ENCODE measurements at regions not wholly inside any gene's neighbourhood (a gene's known extent, or its start where the extent isn't known, plus 50 kb on each side); places are given as distances from the start of the nearest gene placed in this dataset.

DNA sequence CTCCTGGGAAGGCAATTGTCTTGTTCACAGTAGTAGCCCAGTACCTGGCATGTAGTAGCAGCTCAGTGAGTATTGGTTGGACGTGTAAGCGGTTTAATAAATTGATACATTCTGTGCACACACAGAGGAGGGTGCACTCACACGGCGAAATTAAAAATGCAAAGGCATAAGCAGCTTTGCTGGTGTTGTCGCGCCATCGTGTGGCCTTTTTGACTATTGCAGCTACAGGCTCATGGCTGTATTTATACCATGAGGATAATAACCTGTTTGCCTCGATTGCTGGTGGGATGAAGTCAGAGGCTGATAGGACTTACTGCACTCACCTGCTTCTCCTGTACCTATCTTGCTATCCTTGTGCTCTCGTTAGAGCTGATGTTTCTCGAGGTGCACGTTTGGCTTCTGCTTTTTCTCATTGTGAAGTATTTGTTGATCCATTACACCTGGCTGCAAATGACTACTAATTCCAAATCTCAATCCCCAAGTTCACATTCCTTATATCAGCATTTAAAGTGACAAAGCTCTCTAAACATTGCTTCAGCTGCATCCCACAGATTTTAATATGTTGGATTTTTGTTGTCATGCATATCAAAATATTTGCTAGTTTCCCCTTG, 61.5 kb downstream of the TBXT start:
- peak; percentile 14 for DNase-seq (ENCODE audit: low read depth)
- no peak overlapping the region for H3K4me3 ChIP-seq (ENCODE audit: low read depth, low read length)

DNA sequence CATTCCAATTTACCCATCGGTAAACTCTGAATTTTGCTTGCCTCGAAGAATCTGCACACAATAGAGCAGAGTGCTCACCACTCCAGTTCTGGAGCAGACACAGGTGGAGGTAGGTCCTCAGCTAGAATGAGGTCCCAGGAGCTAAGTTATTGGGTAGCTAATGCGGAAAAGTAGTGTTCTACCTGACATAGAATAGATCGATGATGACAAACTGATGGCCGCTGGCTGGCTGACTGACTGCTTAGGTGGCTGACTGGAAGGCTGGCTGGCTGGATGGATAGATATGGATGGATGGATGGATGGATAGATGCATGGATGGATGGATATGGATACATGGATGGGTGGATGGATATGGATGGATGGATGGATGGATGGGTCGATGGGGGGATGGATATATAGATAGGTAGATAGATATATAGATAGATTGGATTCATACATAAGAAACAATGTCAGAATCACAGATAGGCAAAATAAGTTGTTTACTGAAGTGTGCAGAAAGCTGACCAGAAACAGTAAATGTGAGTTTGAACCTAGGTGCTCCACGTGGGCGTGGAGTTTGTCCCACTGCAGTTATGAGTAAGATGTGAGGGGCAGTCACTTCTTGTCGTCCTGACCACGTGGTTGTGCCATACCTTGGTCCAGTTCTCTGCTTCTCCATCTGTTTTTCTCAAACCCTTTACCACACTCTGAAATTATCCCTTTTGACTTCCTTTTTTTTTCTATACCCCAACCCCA, 62.1 kb downstream of the TBXT start:
- H3K4me3 ChIP-seq (ENCODE audit: low read depth, low read length), result no peak overlapping the region
- DNase-seq (ENCODE audit: low read depth), result no peak

DNA sequence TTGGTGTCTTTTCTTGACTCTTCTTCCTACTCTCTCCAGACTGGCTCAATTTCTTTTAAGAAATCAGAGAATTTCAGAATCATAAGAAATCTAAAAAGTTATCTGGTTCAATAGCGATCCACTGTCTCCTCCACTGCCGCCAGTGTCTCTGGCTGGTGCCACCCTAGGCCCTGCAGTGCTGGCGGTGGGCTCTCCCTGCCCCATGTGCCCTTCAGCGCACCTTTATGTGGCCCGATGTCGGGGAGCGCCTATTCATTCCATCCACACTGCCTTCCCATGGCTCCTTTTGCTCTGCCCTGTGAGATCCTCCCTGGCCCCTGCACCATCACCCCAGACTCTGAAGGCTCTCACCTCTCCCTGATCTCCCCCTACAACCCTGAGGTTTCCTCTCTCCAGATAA, 62.8 kb downstream of the TBXT start:
- H3K4me3 ChIP-seq (ENCODE audit: low read depth, low read length), result no peak overlapping the region
- DNase-seq (ENCODE audit: low read depth), result no peak

DNA sequence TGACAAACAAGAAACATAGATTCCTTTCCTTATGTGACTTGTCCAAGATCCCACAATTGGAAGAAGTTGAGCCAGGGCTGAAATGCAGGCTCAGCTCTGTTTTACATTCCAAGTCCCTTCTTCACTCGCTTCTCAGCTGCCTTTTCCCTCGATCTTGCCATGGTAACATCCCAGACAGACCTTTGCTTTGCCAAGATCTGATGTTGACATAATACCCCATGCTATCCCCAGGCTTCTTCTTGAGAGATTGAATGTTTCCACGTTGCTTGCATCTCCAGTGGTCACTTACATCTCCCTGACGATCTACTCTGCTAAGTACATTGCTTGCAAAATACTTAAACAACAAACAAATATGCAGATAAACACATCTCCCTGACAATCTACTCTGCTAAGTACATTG, 63.5 kb downstream of the TBXT start:
- no peak for DNase-seq (ENCODE audit: low read depth)
- H3K4me3 ChIP-seq (ENCODE audit: low read depth, low read length), result no peak overlapping the region

DNA sequence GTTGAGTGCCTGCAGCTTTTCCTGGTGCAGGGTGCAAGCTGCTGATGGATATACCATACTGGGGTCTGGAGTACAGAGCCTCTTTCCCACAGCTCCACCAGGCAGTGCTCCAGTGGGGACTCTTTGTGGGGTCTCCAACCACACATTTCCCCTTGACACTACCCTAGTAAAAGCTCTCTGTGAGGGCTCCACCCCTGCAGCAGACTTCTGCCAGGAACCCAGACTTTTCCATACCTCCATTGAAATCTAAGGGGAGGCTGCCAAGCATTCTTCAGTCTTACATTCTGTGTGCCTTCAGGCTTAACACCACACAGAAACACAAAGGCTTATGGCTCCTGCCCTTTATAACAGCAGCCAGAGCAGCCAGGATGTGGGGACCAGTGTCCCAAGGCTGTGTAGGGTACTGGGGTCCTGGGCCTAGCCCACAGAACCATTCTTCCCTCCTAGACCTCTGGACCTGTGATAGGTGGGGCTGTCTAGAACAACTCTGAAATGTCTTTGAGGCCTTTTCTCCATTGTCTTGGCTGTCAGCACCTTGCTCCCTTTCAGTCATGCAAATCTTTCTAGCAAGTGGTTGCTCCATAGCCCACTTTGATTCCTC, 65.7 kb downstream of the TBXT start:
- no peak overlapping the region for H3K4me3 ChIP-seq (ENCODE audit: low read depth, low read length)
- DNase-seq (ENCODE audit: low read depth), result no peak

DNA sequence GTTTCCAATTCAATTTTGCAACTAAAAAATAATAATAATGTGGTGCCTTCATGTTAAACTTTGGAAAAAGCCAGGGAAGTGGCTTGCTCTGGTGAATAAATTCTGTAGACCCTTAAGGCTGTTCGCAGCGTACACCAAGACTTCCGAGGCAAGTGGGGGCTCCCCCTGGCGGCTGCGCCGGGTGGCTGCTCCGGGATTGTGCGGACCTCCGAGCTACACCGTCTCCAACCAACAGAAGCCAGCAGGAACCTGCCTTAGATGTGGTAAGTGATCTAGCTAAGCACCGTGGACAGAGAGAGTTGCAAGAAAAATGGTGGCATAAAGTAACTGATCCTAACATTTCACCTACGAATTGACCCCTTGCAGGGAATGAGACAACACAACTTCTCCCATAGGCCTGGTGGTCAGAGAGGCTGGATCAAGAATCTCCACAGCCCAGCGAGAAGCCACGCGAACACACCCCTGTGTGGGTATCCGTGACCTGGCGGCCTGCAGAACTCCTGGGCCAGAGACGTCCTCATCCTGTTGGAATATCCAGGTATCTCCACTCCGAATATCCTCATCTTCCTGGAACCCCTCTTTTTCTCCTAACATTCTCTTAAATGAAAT, 69.6 kb downstream of the TBXT start:
- peak; percentile 43 for DNase-seq (ENCODE audit: low read depth)
- peak overlapping the region; percentile 37 for H3K4me3 ChIP-seq (ENCODE audit: low read depth, low read length)

DNA sequence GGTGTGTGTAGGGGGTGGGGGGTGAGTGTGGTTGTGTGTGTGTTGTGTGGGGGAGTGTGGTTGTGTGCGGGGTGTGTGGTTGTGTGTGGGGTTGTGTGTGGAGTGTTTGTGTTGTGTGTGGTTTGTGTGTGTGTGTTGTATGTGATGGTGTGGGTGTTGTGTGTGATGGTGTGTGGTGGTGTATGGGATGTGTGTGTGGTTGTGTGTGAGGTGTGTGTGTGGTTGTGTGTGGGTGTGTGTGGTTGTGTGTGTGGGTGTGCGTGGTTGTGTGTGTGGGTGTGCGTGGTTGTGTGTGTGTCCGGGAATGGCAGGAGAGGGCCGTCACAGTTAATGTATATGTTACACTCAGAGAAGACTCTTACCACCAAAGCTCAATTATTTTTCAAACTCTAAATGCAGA, 79.8 kb downstream of the TBXT start:
- DNase-seq (ENCODE audit: low read depth), result no peak

DNA sequence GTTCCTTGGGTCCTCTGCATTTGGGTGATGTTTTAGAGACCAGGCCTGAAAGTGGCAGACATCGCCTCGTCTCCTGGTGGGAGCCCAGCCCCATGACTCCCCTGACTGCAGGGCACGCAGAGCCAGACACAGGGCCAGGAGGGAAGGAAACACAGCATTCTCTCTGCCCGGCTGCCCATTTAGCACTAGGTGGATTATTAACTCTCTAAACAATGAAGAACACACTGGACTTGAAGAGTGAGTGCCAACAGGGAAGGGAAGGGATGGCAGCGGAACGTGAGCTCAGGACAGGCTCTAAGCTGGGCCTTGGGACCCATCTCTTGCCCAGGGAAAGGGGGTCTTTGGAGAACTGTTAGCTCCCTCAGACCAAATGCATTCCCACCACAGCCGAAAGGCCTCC, 80.4 kb downstream of the TBXT start:
- no peak overlapping the region for H3K4me3 ChIP-seq (ENCODE audit: low read depth, low read length)
- DNase-seq (ENCODE audit: low read depth), result no peak

More for the DNA sequence above, 79.8 kb downstream of the TBXT start:
- H3K4me3 ChIP-seq (ENCODE audit: low read depth, low read length), result no peak overlapping the region

DNA sequence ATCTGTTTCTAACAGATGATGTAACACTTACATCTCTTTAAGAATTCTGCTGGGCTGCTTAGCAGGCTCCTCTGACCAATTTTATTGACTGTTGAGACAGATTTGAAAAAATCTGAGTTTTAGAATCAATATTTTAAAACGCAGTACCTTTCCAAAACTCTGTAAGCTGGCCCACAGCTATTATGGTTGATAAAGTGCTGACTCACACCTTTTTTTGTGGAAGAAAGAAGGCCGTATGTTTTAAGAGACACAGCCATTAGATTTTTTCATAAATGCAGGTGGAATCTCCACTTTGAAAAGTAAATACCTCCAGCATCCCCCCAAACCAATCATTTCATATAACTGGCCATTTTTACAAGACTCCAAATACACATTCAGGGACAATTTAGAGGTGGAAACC, 82.2 kb downstream of the TBXT start:
- H3K4me3 ChIP-seq (ENCODE audit: low read depth, low read length), result no peak overlapping the region
- no peak for DNase-seq (ENCODE audit: low read depth)

DNA sequence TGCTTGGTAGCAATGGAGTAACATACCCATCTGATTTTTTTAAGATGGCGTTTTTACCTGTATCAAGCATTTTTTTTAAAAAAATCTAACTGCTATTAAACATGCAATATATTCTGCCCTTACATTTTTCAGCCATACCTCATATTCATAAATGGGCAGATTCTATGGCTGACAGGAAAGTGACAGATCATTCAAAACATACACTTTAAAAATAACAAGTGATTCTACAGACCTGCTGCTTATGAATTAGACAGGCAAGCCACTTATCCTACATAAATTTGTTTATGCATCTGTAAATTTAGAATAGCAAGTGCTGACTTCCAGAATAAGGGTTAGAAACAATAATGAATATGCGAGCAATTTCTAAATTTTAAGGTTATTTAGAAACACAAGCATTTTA, 82.7 kb downstream of the TBXT start:
- DNase-seq (ENCODE audit: low read depth), result no peak
- no peak overlapping the region for H3K4me3 ChIP-seq (ENCODE audit: low read depth, low read length)

DNA sequence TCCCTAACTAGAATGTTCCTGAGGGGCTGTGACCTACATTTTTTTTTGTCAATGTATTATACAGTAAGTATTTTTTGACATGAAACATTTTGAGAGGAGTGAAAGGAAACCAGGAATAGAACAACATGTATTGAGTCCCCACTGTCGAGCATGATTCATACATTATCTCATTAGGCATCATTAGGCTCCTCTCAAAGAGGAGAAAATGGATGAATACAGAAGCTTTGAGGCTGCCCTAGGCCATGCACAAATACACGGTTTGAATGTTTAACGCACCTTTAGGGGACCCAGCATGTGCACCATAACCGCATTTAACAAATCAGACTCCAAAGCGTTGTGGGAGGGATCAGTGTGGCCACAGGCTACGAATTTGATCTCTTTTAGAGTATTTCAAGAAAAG, 87.8 kb downstream of the TBXT start:
- no peak for DNase-seq (ENCODE audit: low read depth)
- H3K4me3 ChIP-seq (ENCODE audit: low read depth, low read length), result no peak overlapping the region

DNA sequence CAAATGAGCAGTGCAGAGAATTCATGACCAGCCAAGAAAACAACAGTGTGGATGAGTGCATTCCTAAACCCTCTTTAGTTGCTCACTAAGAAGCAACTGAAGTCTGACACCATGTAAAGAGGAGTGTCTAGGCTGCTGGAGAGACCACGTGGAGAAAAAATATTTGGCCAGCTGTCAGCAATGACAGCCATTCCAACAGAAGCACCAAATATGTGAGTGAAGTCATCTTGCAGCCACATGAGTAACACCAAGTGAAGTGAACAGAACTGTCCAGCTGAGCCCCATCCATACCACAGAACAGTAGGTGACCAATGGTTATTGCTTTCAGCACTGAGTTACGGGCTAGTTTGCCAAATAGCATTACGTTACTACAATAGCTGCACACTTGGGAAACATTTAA, 89.4 kb downstream of the TBXT start:
- peak; percentile 86 for DNase-seq (ENCODE audit: low read depth)
- no peak overlapping the region for H3K4me3 ChIP-seq (ENCODE audit: low read depth, low read length)

DNA sequence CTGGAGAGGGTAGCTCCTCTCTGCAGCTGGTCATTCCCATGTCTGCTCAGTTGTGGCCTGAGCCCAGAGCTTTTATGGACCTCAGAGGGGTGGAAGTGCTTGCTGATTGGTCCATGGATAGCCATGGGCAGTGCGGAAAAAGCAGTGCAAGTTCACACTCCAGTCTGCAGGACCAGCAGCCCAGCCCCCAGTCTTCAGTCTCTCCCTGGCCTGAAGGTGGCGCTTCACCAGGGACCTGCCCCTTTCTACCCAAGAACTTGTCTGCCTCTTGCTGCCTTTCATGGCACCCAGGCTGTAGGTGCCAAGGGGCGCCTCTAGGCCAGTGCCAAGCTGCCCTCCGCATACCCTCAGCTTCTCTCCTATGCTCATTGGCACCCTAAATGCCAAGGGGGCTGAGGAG, 91.0 kb downstream of the TBXT start:
- DNase-seq (ENCODE audit: low read depth), result no peak

DNA sequence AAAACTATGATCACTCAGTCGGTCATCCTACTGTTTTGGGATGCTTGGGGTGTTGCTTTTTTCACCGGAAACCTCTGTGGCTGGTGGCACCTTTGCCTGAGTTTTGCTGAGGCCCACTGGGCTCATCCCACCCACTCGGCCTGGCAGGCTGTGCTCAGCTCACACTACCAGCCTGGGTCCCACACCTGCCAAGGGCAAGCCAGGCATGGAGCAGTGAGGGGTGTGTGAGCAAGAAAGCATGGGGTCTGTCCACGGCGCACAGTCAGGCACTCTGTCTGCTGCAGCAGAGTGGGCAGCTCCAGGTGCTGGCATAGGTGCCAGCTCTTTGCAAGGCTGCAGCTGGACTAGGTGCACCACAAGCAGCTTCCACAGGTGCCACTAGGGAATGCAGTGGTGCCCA, 91.7 kb downstream of the TBXT start:
- DNase-seq (ENCODE audit: low read depth), result no peak
- H3K4me3 ChIP-seq (ENCODE audit: low read depth, low read length), result no peak overlapping the region

More for the DNA sequence above, 91.0 kb downstream of the TBXT start:
- no peak overlapping the region for H3K4me3 ChIP-seq (ENCODE audit: low read depth, low read length)

DNA sequence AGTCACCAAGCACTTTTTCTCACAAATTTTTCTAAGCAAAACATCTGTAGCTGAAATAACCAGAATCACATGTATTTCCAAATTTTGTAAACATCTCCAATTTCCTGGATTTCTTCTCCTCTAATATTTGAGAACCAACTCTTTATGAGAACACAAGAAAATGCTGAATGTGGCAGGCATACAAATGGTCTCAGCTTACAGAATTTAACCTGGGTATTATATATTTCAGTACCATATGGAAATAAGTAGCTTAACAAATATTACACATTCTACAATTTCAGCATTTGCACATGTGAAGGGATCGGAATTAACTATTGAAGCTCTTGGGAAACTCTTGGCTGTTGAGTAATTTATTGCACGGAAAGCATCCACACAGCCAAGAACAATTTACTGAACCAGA, 92.5 kb downstream of the TBXT start:
- H3K4me3 ChIP-seq (ENCODE audit: low read depth, low read length), result no peak overlapping the region
- DNase-seq (ENCODE audit: low read depth), result no peak

DNA sequence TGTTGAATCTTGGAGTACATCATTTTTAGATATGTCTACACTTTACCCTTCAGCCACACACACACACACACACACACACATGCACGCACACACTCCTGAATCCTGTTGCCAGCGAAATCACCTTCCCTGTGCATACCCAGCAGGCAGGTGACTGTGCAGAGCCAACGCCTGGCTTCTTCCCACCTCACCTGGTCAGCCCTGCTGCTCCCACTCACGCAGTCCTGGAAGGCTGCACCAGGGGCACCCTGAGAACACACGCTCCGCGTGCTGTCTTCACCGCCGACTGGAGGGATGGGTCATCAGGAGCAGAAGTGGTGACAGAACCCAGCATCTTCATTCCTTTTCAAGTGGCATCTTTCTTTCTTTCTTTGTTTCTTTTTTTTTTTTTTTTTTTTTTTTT, 94.6 kb downstream of the TBXT start:
- DNase-seq (ENCODE audit: low read depth), result no peak
- H3K4me3 ChIP-seq (ENCODE audit: low read depth, low read length), result no peak overlapping the region

DNA sequence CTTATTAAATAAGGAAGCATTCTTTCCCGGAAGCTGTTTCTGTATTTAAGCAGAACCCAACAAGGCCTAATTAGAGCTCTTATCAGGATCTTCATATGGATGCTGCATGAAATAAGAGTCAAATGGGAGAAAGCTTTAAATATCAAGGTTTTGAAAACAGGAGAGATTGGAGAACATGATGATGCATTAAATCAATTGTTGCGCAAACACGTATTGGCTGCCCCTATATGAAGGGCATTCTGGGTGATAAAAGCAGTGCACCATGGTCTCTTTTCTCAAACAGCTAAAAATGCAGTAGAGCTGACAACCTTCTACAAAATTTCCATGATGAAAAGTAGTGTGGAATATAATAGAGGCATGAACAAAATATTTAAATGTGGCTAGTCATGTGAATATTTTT, 98.9 kb downstream of the TBXT start:
- no peak for DNase-seq (ENCODE audit: low read depth)
- H3K4me3 ChIP-seq (ENCODE audit: low read depth, low read length), result no peak overlapping the region

DNA sequence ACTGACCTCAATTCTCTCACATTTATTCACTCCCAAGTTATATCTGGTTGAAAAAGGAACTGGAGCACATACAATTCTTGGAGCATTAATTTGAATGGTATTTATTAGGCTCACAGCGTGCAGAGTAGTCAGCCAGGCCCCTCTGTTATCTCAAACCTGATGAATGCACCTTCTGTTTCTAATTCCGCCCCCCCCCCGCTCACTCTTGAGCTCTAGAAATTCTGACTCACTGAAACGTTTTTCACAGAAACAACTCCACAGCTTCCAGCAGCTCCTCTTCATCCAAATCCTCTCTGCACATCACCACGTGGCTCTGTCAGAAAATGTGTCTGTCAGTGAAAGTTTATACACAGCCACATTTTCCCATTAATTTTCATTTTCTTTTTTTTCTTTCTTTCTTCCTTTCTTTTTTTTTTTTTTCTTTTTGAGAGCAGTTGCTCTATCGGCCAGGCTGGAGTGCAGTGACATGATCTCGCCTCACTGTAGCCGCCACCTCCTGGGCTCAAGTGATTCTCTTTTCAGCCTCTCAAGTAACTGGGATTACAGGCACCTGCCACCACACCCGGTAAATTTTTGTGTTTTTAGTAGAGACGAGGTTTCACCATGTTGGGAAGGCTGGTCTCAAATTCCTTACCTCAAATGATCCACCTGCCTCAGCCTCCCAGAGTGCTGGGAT, 109.4 kb downstream of the TBXT start:
- no peak overlapping the region for H3K4me3 ChIP-seq (ENCODE audit: low read depth, low read length)

DNA sequence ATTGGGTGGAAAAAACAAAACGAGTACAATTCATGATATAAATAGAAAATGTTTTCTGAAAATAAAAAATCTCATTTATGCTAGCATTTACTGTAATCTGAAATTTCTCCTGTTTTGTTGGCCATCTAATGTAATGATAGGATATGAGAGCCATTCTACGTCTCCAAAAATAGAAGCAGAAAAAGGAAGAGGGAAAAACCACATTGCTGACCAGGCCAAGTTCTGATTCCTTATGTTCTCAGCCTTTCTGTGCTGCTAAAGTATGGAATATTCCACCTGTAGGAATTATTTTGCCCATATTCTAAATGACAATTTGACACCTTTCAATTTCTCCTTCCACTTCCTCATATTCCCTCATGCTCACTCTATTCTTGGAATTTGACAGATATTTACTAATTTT, 110.2 kb downstream of the TBXT start:
- no peak for DNase-seq (ENCODE audit: low read depth)
- H3K4me3 ChIP-seq (ENCODE audit: low read depth, low read length), result no peak overlapping the region

More for the DNA sequence above, 109.4 kb downstream of the TBXT start:
- DNase-seq (ENCODE audit: low read depth), result no peak

DNA sequence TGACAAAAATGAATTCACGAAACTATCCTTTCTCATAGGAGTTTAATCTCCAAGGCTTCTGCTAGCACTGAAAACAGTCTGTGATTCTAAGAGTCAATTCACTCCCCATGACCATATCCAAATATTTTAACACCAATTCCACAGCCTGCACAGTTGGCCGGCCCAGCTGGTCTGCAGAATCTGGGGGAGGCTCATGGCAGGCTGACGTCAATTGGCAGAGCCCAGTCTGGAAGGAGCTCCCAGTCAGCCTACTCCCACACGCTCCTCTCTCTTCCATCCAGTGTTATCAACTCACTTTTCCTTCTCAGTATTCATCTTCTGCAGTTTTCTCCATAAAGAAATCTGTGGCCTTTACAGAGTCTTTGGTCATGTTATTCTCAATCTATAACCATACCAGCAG, 111.0 kb downstream of the TBXT start:
- no peak overlapping the region for H3K4me3 ChIP-seq (ENCODE audit: low read depth, low read length)
- no peak for DNase-seq (ENCODE audit: low read depth)

Data from skeletal muscle cell (primary cell).